Thyroid gland (tissue), 4 donors: ENCODE measurements at regions not wholly inside any gene's neighbourhood (a gene's known extent, or its start where the extent isn't known, plus 50 kb on each side); places are given as distances from the start of the nearest gene placed in this dataset.
"Not testable (repeated sequence)": the region's sequence is repeated elsewhere in the genome, so short reads cannot be mapped to it uniquely, and the experiment has no call there.

Experiments
- DNase-seq, 2 donors: peaks; one replicate each; pipeline ENCODE4 v3.0.0-alpha.2; 2019
- H3K27ac ChIP-seq, 3 donors: fragments of 200-600 bp; sonication (generic); 1 replicate in 2 of 3; 2 replicates in 1 of 3; pipeline ENCODE4 v1.5.1; 2016 to 2019; ENCODE audit warnings: mild to moderate bottlenecking in 1 of 3, moderate library complexity in 1 of 3
- H3K27me3 ChIP-seq: fragments of 200-600 bp; sonication (generic); one replicate; pipeline ENCODE4 v1.5.1; 2019
- H3K36me3 ChIP-seq, 2 donors: fragments of 200-600 bp; sonication (generic); one replicate each; pipeline ENCODE4 v1.5.1; 2016 to 2019
- H3K4me1 ChIP-seq, 2 donors: fragments of 200-600 bp; sonication (generic); one replicate each; pipeline ENCODE4 v1.5.1; 2017 to 2019
- H3K4me3 ChIP-seq, 3 donors: fragments of 200-600 bp; sonication (generic); replicated peaks in 1 of 3; 1 replicate in 2 of 3; 2 replicates in 1 of 3; pipeline ENCODE4 v1.5.1; 2016; ENCODE audit warnings: mild to moderate bottlenecking in 1 of 3
- H3K9me3 ChIP-seq: fragments of 200-600 bp; sonication (generic); one replicate; pipeline ENCODE4 v1.5.1; 2017
- CTCF ChIP-seq, 6 experiments: fragments of 200-600 bp in 3 of 6; fragments of 450-650 bp in 3 of 6; sonication (generic) in 3 of 6; IDR thresholded peaks; one replicate each; pipeline ENCODE4 v1.5.1; 2016 to 2019; ENCODE audit warnings: antibody characterized with exemption in 6 of 6, mild to moderate bottlenecking in 2 of 6, inconsistent platforms in 1 of 6, moderate library complexity in 1 of 6
- POLR2A ChIP-seq, 2 donors: fragments of 450-650 bp; IDR thresholded peaks; one replicate each; pipeline ENCODE4 v1.6.1; 2017; ENCODE audit warnings: antibody characterized with exemption in 2 of 2, mild to moderate bottlenecking in 2 of 2, moderate library complexity in 1 of 2
- WGBS, 2 donors: methylation state at CpG; one replicate each; pipeline ENCODE4 v1.1.5; 2017; 5-methylcytosine and 5-hydroxymethylcytosine counted together
- intact Hi-C: fragments of 100-400 bp; cut with DNase I; formaldehyde crosslinking; loops from one replicate; pipeline ENCODE4 v1.15.1; 2023

GRCh38 chr12:72901685-72902084 is 629.5 kb downstream of the TRHDE start:
- Histone ChIP-seq H3K27ac (no peak overlapping the region), H3K27me3 (no peaks in the 10 kb centered on the region), H3K9me3 (no peaks in the 10 kb centered on the region), H3K4me1 (no peaks in the 10 kb centered on the region), H3K36me3 (no peaks in the 10 kb centered on the region), H3K4me3 (no peak overlapping the region)
- no peak for DNase-seq
- intact Hi-C loops = no loop called here
- 82 to 95% methylated on average over 1 of the region's 1 CpG for WGBS, 2 donors
- no peak for TF ChIP-seq POLR2A (IDR thresholded peaks at IDR 0.05)
- no peak for TF ChIP-seq CTCF (IDR thresholded peaks at IDR 0.05)

- intact Hi-C loops = no loop called here
- Histone ChIP-seq H3K27me3 (no peaks in the 10 kb centered on the region), H3K9me3 (no peaks in the 10 kb centered on the region), H3K4me3 (no peak overlapping the region), H3K36me3 (no peaks in the 10 kb centered on the region), H3K4me1 (no peaks in the 10 kb centered on the region), H3K27ac (no peak overlapping the region)
- TF ChIP-seq POLR2A (IDR thresholded peaks at IDR 0.05) = no peak
- 93 to 95% methylated on average over 2 of the region's 2 CpGs for WGBS, 2 donors
- DNase-seq = no peak
Observed at GRCh38 chr12:72925716-72926115, 653.5 kb downstream of the TRHDE start.

- H3K9me3 ChIP-seq, H3K36me3 ChIP-seq, H3K27ac ChIP-seq, H3K4me3 ChIP-seq, H3K4me1 ChIP-seq, H3K27me3 ChIP-seq, intact Hi-C loops, DNase-seq: not testable (repeated sequence)
- WGBS, 2 donors = 94% methylated on average over 7 of the region's 7 CpGs
Observed at GRCh38 chr12:72931838-72932237, 659.7 kb downstream of the TRHDE start.

GRCh38 chr12:72937486-72937885 is 665.3 kb downstream of the TRHDE start:
- H3K9me3 ChIP-seq = no peaks in the 10 kb centered on the region
- H3K36me3 ChIP-seq = no peaks in the 10 kb centered on the region
- intact Hi-C loops = no loop called here
- DNase-seq = no peak
- H3K4me3 ChIP-seq = no peak overlapping the region
- no peaks in the 10 kb centered on the region for H3K27me3 ChIP-seq
- no peak overlapping the region for H3K27ac ChIP-seq
- TF ChIP-seq CTCF (IDR thresholded peaks at IDR 0.05) = no peak
- no peak for TF ChIP-seq POLR2A (IDR thresholded peaks at IDR 0.05)
- no peaks in the 10 kb centered on the region for H3K4me1 ChIP-seq
- WGBS, 2 donors = 65 to 92% methylated on average over 1 of the region's 1 CpG

- H3K9me3 ChIP-seq = no peaks in the 10 kb centered on the region
- H3K4me3 ChIP-seq = no peak overlapping the region
- no peak for DNase-seq
- TF ChIP-seq POLR2A (IDR thresholded peaks at IDR 0.05) (no peak), CTCF (IDR thresholded peaks at IDR 0.05) (no peak)
- no peaks in the 10 kb centered on the region for H3K4me1 ChIP-seq
- WGBS, 2 donors = 88% methylated on average over 3 of the region's 3 CpGs
- no peak overlapping the region for H3K27ac ChIP-seq
- intact Hi-C loops = no loop called here
- no peaks in the 10 kb centered on the region for H3K27me3 ChIP-seq
- no peaks in the 10 kb centered on the region for H3K36me3 ChIP-seq
Observed at GRCh38 chr12:72957454-72957853, 685.3 kb downstream of the TRHDE start.

- no peaks in the 10 kb centered on the region for H3K9me3 ChIP-seq
- 77 to 91% methylated on average over 3 of the region's 3 CpGs for WGBS, 2 donors
- no peak for TF ChIP-seq CTCF (IDR thresholded peaks at IDR 0.05)
- TF ChIP-seq POLR2A (IDR thresholded peaks at IDR 0.05) = no peak
- intact Hi-C loops = no loop called here
- no peaks in the 10 kb centered on the region for H3K36me3 ChIP-seq
- no peaks in the 10 kb centered on the region for H3K4me1 ChIP-seq
- H3K27me3 ChIP-seq = no peaks in the 10 kb centered on the region
- no peak overlapping the region for H3K27ac ChIP-seq
- H3K4me3 ChIP-seq = no peak overlapping the region
- DNase-seq = no peak
Observed at GRCh38 chr12:72966684-72967083, 694.5 kb downstream of the TRHDE start.
